HCT116 (cell line): ENCODE measurements at regions not wholly inside any gene's neighbourhood (a gene's known extent, or its start where the extent isn't known, plus 50 kb on each side); places are given as distances from the start of the nearest gene placed in this dataset.

Experiments
- ATAC-seq: fragments of 200-7000 bp; cut with Tn5 transposase; 2 replicates; pipeline ENCODE4 v1.9.1; 2020; ENCODE audit warnings: mild to moderate bottlenecking, moderate library complexity
- BruUV-seq: library from RNA; stranded (reverse); fragments of 400-500 nt; replicated peaks from 2 replicates; lab custom pipeline; 2021; lab: Mats Ljungman, UMichigan
- CTCF ChIA-PET: fragments of 300-600 bp; sonication (Branson Sonifier 250); formaldehyde crosslinking; loops from one replicate; lab custom pipeline; 2021; ENCODE audit warnings: antibody characterized with exemption; lab: Charles Lee
- POLR2A ChIA-PET: fragments of 300-600, 350-600 bp; sonication (Branson Sonifier 250); formaldehyde crosslinking; loops from one replicate; lab custom pipeline; 2021; ENCODE audit warnings: antibody characterized with exemption; lab: Charles Lee
- RAD21 ChIA-PET, 2 experiments: fragments of 300-600 bp; sonication (Branson Sonifier 250); formaldehyde crosslinking; loops; one replicate each; lab custom pipeline; 2023; ENCODE audit warnings: low total read pairs in 2 of 2; ENCODE audit not compliant: uncharacterized antibody in 2 of 2, unreplicated experiment in 2 of 2, low non-redundant PET in 1 of 2; lab: Charles Lee
- DNase-seq: peaks from one replicate; pipeline ENCODE4 v3.0.0-alpha.2; 2010; ENCODE audit warnings: low read depth, low spot score
- H2AFZ ChIP-seq: fragments of 200-600 bp; shearing (Covaris generic), sonication (generic); 2 replicates; pipeline ENCODE4 v1.6.1; 2017; ENCODE audit warnings: low read depth, mixed run types, mixed read lengths, antibody characterized with exemption, low read length; ENCODE audit not compliant: poor library complexity, severe bottlenecking
- H3K27ac ChIP-seq: 2 replicates; pipeline ENCODE4 v1.5.1; 2012; ENCODE audit warnings: low read depth, low read length
- H3K27me3 ChIP-seq: fragments of 200-600 bp; sonication (generic); 2 replicates; pipeline ENCODE4 v1.6.1; 2016; ENCODE audit warnings: mixed run types, low read length, mixed read lengths; ENCODE audit not compliant: insufficient read depth
- H3K36me3 ChIP-seq, 2 experiments: fragments of 200-500 bp in 1 of 2; fragments of 200-600 bp in 1 of 2; sonication (Bioruptor generic) in 1 of 2; sonication (generic) in 1 of 2; 2 replicates each; pipeline versions ENCODE4 v1.5.1 to v1.6.1; 2014 to 2016; ENCODE audit warnings: low read length in 2 of 2, inconsistent platforms in 1 of 2, mixed read lengths in 1 of 2, mixed run types in 1 of 2; ENCODE audit not compliant: insufficient read depth in 2 of 2, control insufficient read depth in 1 of 2
- H3K4me1 ChIP-seq, 2 experiments: fragments of 200-600 bp in 1 of 2; sonication (generic) in 1 of 2; 2 replicates each; pipeline versions ENCODE4 v1.5.1 to v1.6.1; 2012 to 2017; ENCODE audit warnings: low read length in 2 of 2, inconsistent platforms in 1 of 2, mild to moderate bottlenecking in 1 of 2, mixed read lengths in 1 of 2, mixed run types in 1 of 2, moderate library complexity in 1 of 2; ENCODE audit not compliant: insufficient read depth in 2 of 2, control insufficient read depth in 1 of 2
- H3K4me2 ChIP-seq: fragments of 200-600 bp; sonication (generic); 2 replicates; pipeline ENCODE4 v1.6.1; 2017; ENCODE audit warnings: mixed run types, low read length, mixed read lengths
- H3K4me3 ChIP-seq, 2 experiments: fragments of 200-600 bp in 1 of 2; sonication (generic) in 1 of 2; replicated peaks in 1 of 2; 2 replicates each; pipeline ENCODE4 v1.5.1; 2011 to 2016; ENCODE audit warnings: low read length in 2 of 2, control low read depth in 1 of 2, low read depth in 1 of 2, mild to moderate bottlenecking in 1 of 2, mixed read lengths in 1 of 2, mixed run types in 1 of 2
- H3K79me2 ChIP-seq: fragments of 200-600 bp; sonication (generic); 2 replicates; pipeline ENCODE4 v1.6.1; 2017; ENCODE audit warnings: mild to moderate bottlenecking, mixed run types, low read length, moderate library complexity, mixed read lengths; ENCODE audit not compliant: insufficient read depth
- H3K9ac ChIP-seq: fragments of 200-600 bp; sonication (generic); 2 replicates; pipeline ENCODE4 v1.6.1; 2016; ENCODE audit warnings: low read length, mixed read lengths
- H3K9me2 ChIP-seq: fragments of 200-600 bp; sonication (generic), shearing (Covaris generic); 2 replicates; pipeline ENCODE4 v1.6.1; 2017; ENCODE audit warnings: mixed run types, mild to moderate bottlenecking, moderate library complexity; ENCODE audit not compliant: insufficient read depth
- H3K9me3 ChIP-seq, 2 experiments: fragments of 200-500 bp in 1 of 2; fragments of 200-600 bp in 1 of 2; sonication (Bioruptor generic) in 1 of 2; sonication (generic) in 1 of 2; 2 replicates each; pipeline ENCODE4 v1.6.1; 2014 to 2017; ENCODE audit warnings: low read length in 2 of 2, mixed read lengths in 2 of 2, inconsistent platforms in 1 of 2, low read depth in 1 of 2, mild to moderate bottlenecking in 1 of 2, mixed run types in 1 of 2, moderate library complexity in 1 of 2; ENCODE audit not compliant: control insufficient read depth in 1 of 2, insufficient read depth in 1 of 2
- H4K20me1 ChIP-seq: fragments of 200-600 bp; sonication (generic), shearing (Covaris generic); 2 replicates; pipeline ENCODE4 v1.6.1; 2017; ENCODE audit warnings: mixed run types, mild to moderate bottlenecking, moderate library complexity; ENCODE audit not compliant: insufficient read depth
- ATF3 ChIP-seq: IDR thresholded peaks from 2 replicates; pipeline ENCODE4 v1.6.1; 2012
- CEBPB ChIP-seq: IDR thresholded peaks from 2 replicates; pipeline ENCODE4 v1.6.1; 2012; ENCODE audit warnings: low read depth
- ELF1 ChIP-seq: IDR thresholded peaks from 2 replicates; pipeline ENCODE4 v1.6.1; 2012; ENCODE audit warnings: low read depth, borderline replicate concordance
- EZH2 ChIP-seq: fragments of 200-600 bp; sonication (generic); IDR thresholded peaks from 2 replicates; pipeline ENCODE4 v1.6.1; 2017; ENCODE audit warnings: antibody characterized with exemption, mixed run types
- EZH2phosphoT487 ChIP-seq: fragments of 200-600 bp; IDR thresholded peaks from 2 replicates; pipeline ENCODE4 v1.6.1; 2018; ENCODE audit warnings: antibody characterized with exemption, borderline replicate concordance
- FOSL1 ChIP-seq: IDR thresholded peaks from 2 replicates; pipeline ENCODE4 v1.6.1; 2012; ENCODE audit warnings: low read depth
- POLR2AphosphoS5 ChIP-seq: IDR thresholded peaks from 2 replicates; pipeline ENCODE4 v1.6.1; 2011; ENCODE audit warnings: mild to moderate bottlenecking, low read depth, low read length, moderate library complexity
- RAD21 ChIP-seq: IDR thresholded peaks from 2 replicates; pipeline ENCODE4 v1.6.1; 2012; ENCODE audit warnings: low read depth, mild to moderate bottlenecking
- SIN3A ChIP-seq: IDR thresholded peaks from 2 replicates; pipeline ENCODE4 v1.6.1; 2012; ENCODE audit warnings: low read depth
- SP1 ChIP-seq: IDR thresholded peaks from 2 replicates; pipeline ENCODE4 v1.6.1; 2012; ENCODE audit warnings: low read depth
- SRF ChIP-seq: IDR thresholded peaks from 2 replicates; pipeline ENCODE4 v1.6.1; 2012; ENCODE audit warnings: low read depth
- TCF7L2 ChIP-seq: IDR thresholded peaks from 2 replicates; pipeline ENCODE4 v1.7.0; 2011; ENCODE audit warnings: borderline replicate concordance, inconsistent platforms; ENCODE audit not compliant: insufficient read depth, insufficient read length; ENCODE audit errors: extremely low read depth
- ZFX ChIP-seq: fragments of 450-650 bp; IDR thresholded peaks from 2 replicates; pipeline ENCODE4 v1.6.1; 2017
- intact Hi-C: fragments of 100-400 bp; cut with micrococcal nuclease; formaldehyde crosslinking; loops from 2 replicates; pipeline ENCODE4 v1.10.0; 2022
- TF ChIP-seq, protein P1 (sequence below): IDR thresholded peaks from 2 replicates; pipeline ENCODE4 v1.6.1; 2012; ENCODE audit warnings: low read depth
- TF ChIP-seq, protein P2 (sequence below): IDR thresholded peaks from 2 replicates; pipeline ENCODE4 v1.6.1; 2011; ENCODE audit warnings: mild to moderate bottlenecking, low read length, moderate library complexity; ENCODE audit not compliant: insufficient replicate concordance; ENCODE audit errors: extremely low read depth
- TF ChIP-seq, protein P3 (sequence below), 3 experiments: fragments of 200-600 bp in 1 of 3; sonication (generic) in 1 of 3; IDR thresholded peaks in 2 of 3; conservative IDR thresholded peaks in 1 of 3; 2 replicates each; pipeline ENCODE4 v1.5.1; 2012 to 2017; ENCODE audit warnings: low read depth in 2 of 3, low read length in 2 of 3, antibody characterized with exemption in 1 of 3, borderline replicate concordance in 1 of 3, control low read depth in 1 of 3, mild to moderate bottlenecking in 1 of 3, mixed read lengths in 1 of 3, mixed run types in 1 of 3, moderate library complexity in 1 of 3; ENCODE audit not compliant: insufficient read depth in 1 of 3

- ChIA-PET RAD21 (no interaction called here), CTCF (no interaction called here), POLR2A (no interaction called here)
- no TSS peak for BruUV-seq
- ATAC-seq (no peak), DNase-seq (no peak)
- no peak for TF ChIP-seq SP1
- TF ChIP-seq ATF3 = no peak
- TF ChIP-seq TCF7L2 = no peak
- TF ChIP-seq ELF1 = no peak
- TF ChIP-seq FOSL1 = no peak
- TF ChIP-seq SIN3A = no peak
- TF ChIP-seq ZFX = no peak
- TF ChIP-seq, protein P1, sequence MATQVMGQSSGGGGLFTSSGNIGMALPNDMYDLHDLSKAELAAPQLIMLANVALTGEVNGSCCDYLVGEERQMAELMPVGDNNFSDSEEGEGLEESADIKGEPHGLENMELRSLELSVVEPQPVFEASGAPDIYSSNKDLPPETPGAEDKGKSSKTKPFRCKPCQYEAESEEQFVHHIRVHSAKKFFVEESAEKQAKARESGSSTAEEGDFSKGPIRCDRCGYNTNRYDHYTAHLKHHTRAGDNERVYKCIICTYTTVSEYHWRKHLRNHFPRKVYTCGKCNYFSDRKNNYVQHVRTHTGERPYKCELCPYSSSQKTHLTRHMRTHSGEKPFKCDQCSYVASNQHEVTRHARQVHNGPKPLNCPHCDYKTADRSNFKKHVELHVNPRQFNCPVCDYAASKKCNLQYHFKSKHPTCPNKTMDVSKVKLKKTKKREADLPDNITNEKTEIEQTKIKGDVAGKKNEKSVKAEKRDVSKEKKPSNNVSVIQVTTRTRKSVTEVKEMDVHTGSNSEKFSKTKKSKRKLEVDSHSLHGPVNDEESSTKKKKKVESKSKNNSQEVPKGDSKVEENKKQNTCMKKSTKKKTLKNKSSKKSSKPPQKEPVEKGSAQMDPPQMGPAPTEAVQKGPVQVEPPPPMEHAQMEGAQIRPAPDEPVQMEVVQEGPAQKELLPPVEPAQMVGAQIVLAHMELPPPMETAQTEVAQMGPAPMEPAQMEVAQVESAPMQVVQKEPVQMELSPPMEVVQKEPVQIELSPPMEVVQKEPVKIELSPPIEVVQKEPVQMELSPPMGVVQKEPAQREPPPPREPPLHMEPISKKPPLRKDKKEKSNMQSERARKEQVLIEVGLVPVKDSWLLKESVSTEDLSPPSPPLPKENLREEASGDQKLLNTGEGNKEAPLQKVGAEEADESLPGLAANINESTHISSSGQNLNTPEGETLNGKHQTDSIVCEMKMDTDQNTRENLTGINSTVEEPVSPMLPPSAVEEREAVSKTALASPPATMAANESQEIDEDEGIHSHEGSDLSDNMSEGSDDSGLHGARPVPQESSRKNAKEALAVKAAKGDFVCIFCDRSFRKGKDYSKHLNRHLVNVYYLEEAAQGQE = no peak
- no peak for TF ChIP-seq SRF
- TF ChIP-seq RAD21 = no peak
- TF ChIP-seq EZH2phosphoT487 = no peak
- TF ChIP-seq CEBPB = no peak
- TF ChIP-seq, protein P2, sequence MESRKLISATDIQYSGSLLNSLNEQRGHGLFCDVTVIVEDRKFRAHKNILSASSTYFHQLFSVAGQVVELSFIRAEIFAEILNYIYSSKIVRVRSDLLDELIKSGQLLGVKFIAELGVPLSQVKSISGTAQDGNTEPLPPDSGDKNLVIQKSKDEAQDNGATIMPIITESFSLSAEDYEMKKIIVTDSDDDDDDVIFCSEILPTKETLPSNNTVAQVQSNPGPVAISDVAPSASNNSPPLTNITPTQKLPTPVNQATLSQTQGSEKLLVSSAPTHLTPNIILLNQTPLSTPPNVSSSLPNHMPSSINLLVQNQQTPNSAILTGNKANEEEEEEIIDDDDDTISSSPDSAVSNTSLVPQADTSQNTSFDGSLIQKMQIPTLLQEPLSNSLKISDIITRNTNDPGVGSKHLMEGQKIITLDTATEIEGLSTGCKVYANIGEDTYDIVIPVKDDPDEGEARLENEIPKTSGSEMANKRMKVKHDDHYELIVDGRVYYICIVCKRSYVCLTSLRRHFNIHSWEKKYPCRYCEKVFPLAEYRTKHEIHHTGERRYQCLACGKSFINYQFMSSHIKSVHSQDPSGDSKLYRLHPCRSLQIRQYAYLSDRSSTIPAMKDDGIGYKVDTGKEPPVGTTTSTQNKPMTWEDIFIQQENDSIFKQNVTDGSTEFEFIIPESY = no peak
- TF ChIP-seq POLR2AphosphoS5 = no peak
- TF ChIP-seq, protein P3, sequence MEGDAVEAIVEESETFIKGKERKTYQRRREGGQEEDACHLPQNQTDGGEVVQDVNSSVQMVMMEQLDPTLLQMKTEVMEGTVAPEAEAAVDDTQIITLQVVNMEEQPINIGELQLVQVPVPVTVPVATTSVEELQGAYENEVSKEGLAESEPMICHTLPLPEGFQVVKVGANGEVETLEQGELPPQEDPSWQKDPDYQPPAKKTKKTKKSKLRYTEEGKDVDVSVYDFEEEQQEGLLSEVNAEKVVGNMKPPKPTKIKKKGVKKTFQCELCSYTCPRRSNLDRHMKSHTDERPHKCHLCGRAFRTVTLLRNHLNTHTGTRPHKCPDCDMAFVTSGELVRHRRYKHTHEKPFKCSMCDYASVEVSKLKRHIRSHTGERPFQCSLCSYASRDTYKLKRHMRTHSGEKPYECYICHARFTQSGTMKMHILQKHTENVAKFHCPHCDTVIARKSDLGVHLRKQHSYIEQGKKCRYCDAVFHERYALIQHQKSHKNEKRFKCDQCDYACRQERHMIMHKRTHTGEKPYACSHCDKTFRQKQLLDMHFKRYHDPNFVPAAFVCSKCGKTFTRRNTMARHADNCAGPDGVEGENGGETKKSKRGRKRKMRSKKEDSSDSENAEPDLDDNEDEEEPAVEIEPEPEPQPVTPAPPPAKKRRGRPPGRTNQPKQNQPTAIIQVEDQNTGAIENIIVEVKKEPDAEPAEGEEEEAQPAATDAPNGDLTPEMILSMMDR (IDR thresholded peaks at IDR 0.05 in 2 of 3, conservative IDR thresholded peaks at IDR 0.05 in 1 of 3; ENCODE audit: borderline replicate concordance in 1 of 3, insufficient read depth in 1 of 3, low read depth in 2 of 3, low read length in 2 of 3) = no peak
- TF ChIP-seq EZH2 = no peak
- Histone ChIP-seq H3K9ac (no peak overlapping the region), H3K4me1 (peaks cover 5 to 11% of the 10 kb centered on the region in 2 experiments), H3K36me3 (no peaks in the 10 kb centered on the region), H3K27ac (no peak overlapping the region), H2AFZ (no peak overlapping the region), H3K79me2 (no peaks in the 10 kb centered on the region), H3K4me3 (no peak overlapping the region), H4K20me1 (no peaks in the 10 kb centered on the region), H3K9me3 (no peaks in the 10 kb centered on the region), H3K4me2 (no peak overlapping the region), H3K27me3 (no peaks in the 10 kb centered on the region), H3K9me2 (no peaks in the 10 kb centered on the region)
- intact Hi-C loops = no loop called here
Observed at GRCh38 chr2:238649123-238649522, 198.8 kb upstream of the TWIST2 start.
